Motor neuron (in vitro differentiated cells): ENCODE measurements at regions not wholly inside any gene's neighbourhood (a gene's known extent, or its start where the extent isn't known, plus 50 kb on each side); places are given as distances from the start of the nearest gene placed in this dataset.

Experiments
- ATAC-seq, 8 experiments: fragments of 200-7000 bp; cut with Tn5 transposase; replicated peaks in 6 of 8; 2 replicates each; pipeline ENCODE4 v1.8.0; 2021; ENCODE audit warnings: mild to moderate bottlenecking in 8 of 8, moderate library complexity in 8 of 8
- H3K27ac ChIP-seq, 2 donors: fragments of 250-450 bp; sonication (Bioruptor Pico); 2 replicates each; pipeline ENCODE4 v1.9.0; 2021; ENCODE audit warnings: antibody characterized with exemption in 2 of 2, mild to moderate bottlenecking in 2 of 2, moderate library complexity in 1 of 2
- H3K4me1 ChIP-seq, 2 donors: fragments of 250-450 bp; sonication (Bioruptor Pico); replicated peaks in 1 of 2; 2 replicates each; pipeline ENCODE4 v1.6.1; 2021; ENCODE audit warnings: antibody characterized with exemption in 2 of 2, mild to moderate bottlenecking in 2 of 2, moderate library complexity in 1 of 2
- H3K4me3 ChIP-seq, 5 donors: fragments of 250-450 bp; sonication (Bioruptor Pico); 2 replicates each; pipeline ENCODE4 v1.9.0; 2021; ENCODE audit warnings: antibody characterized with exemption in 5 of 5, mild to moderate bottlenecking in 5 of 5, moderate library complexity in 4 of 5
- WGBS, 10 experiments: fragments of 450-650 bp; shearing (Covaris generic); methylation state at CpG; one replicate each; pipeline ENCODE4 v1.0.0; 2022; 5-methylcytosine and 5-hydroxymethylcytosine counted together
- in situ Hi-C, 9 experiments: fragments of 400-800 bp; cut with MboI; loops; one replicate each; pipeline ENCODE4 v1.15.0; 2021; ENCODE audit warnings: low sequenced_read_pairs in 9 of 9, low pct_unique_long_range_greater_than_20kb in 2 of 9; ENCODE audit not compliant: unreplicated experiment in 9 of 9

DNA sequence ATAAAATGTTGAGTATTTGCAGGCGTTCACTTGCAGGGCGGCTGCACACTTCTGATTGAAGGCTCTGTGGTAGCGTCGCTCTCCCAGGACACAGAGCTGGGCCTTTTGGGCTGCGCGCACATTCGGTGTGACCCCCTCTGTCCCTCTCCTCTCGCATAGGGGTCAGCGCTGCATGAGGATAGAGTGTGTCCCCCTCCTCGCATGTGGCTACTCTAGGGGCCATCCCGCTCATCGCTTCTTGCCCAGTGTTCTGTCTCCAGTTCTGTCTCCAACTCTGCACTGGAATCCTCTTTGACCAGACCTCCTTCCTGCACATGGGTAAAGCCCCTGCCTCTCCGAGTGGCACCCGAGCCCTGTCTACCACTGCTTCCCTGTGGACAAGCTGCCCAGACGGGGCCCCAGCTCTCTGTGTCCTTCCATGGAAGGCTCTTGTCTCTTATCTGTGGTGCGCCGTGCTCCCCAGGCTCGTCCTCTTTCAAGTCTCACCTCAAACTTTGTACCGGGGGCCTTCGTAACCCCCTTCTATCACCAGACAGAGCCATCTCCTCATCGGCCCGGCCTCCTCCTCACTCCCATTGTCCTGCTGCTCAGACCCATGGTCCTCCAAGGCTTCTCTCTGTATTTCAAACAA, 278.0 kb upstream of the HDAC4 start:
- peaks cover 2 to 11% of the 10 kb centered on the region in 2 donors for H3K4me1 ChIP-seq
- in situ Hi-C loops, result no loop called here
- no peak overlapping the region for H3K27ac ChIP-seq
- 55 to 100% (median 76%) methylated on average over 4 to 16 of the region's 22 CpGs; no CpG with 5 or more reads in 2 of the 10 experiments for WGBS, 10 experiments
- no peak overlapping the region for H3K4me3 ChIP-seq
- ATAC-seq, result no peak

DNA sequence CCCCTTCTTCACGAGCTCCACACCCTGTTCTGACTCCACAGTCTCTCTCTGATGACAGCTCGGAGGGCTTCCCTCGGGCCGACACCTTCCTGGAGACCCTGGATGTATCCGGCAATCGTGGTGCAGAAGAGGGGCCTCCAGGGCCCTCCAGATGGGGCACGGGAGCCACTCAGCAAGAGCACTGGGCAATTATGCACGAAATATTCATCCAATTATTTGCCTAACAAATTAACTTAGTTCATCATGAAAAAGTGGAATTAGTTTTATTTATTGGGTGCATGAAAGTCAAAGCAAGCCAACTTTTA, 277.3 kb upstream of the HDAC4 start:
- WGBS, 10 experiments, result 35 to 90% (median 81%) methylated on average over 2 to 8 of the region's 8 CpGs; no CpG with 5 or more reads in 4 of the 10 experiments
- Histone ChIP-seq H3K4me3 (no peak overlapping the region), H3K27ac (no peak overlapping the region), H3K4me1 (peaks cover 2 to 11% of the 10 kb centered on the region in 2 donors)
- in situ Hi-C loops, result no loop called here
- no peak for ATAC-seq

DNA sequence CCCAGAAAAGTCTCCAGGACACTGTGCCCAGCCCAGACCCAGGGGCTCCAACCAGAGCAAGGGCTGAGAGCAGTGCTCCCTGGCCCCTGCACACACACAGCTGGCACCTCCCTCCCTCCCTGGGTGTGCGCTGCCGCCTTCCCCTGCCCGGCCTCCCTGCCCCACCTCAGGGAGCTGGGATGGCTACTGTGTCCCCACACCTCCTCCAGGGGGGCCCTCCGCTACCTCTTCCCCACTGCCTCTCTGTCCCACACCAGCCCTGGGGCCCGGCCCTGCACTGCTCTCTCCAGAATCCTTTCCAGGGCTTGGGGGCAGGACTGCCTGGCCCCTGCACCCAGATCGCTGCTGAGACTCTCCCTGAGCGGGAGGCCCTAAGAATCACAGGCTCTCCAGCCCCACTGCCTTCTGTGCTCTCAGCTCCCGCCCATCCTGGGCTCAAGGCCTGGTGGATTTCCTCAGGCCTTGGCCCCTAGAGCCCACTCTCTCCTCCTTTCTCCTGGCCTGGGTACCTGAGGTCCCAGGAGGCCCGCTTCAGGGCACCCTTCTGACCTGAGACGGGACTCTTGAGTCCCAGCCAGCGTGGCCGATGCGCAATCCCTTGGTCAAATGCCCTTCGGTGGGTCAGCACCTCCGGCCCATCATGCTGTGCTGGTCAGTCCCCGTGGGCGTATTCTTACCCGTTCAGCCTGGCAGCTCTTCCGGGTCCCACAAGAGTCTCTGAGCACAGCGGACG, 276.8 kb upstream of the HDAC4 start:
- in situ Hi-C loops, result no loop called here
- Histone ChIP-seq H3K4me3 (no peak overlapping the region), H3K27ac (no peak overlapping the region), H3K4me1 (peaks cover 2 to 11% of the 10 kb centered on the region in 2 donors)
- ATAC-seq, result peak in 2 of 8 experiments; percentile 11 to 19
- WGBS, 10 experiments, result 75 to 100% (median 92%) methylated on average over 2 to 4 of the region's 21 CpGs; no CpG with 5 or more reads in 7 of the 10 experiments

DNA sequence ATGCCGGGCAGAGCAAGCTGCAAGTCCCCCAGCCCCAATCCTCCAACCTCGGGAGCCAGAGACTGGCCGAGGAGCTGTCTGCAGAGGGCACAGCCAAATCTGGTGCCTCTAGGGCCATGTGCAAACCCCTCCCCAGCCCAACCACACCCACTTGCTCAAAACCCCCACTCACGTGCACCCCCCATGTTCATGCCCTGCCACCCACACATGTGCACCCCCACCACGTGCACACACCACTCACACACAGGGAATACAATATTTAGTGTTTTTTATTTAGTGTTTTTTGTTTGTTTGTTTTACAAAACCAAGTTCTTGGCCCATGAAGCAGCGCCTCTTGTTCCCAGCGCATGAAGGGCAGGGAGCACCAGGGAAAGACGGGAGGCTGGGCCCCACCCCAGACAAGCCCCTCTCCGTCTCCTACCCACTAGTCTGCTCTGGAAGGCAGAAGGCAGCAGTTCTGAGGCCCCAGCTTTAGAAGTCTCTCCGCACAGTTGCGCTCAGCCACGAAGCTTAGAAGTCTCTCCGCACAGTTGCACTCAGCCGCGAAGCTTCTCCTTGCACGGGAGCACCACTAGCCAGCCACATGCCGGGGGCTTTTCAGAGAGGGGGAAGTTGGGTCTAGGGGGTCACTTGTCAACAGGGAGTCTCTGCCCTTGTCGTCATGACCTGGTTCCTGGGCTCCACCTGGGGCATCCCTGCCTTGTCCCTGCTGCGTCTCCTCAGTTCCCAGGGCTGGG, 276.1 kb upstream of the HDAC4 start:
- Histone ChIP-seq H3K27ac (no peak overlapping the region), H3K4me3 (no peak overlapping the region), H3K4me1 (peaks cover 2 to 11% of the 10 kb centered on the region in 2 donors)
- in situ Hi-C loops, result no loop called here
- 77% methylated on average over 7 of the region's 19 CpGs; no CpG with 5 or more reads in 9 of the 10 experiments for WGBS, 10 experiments
- ATAC-seq, result peak in 2 of 8 experiments; percentile 41 to 44

DNA sequence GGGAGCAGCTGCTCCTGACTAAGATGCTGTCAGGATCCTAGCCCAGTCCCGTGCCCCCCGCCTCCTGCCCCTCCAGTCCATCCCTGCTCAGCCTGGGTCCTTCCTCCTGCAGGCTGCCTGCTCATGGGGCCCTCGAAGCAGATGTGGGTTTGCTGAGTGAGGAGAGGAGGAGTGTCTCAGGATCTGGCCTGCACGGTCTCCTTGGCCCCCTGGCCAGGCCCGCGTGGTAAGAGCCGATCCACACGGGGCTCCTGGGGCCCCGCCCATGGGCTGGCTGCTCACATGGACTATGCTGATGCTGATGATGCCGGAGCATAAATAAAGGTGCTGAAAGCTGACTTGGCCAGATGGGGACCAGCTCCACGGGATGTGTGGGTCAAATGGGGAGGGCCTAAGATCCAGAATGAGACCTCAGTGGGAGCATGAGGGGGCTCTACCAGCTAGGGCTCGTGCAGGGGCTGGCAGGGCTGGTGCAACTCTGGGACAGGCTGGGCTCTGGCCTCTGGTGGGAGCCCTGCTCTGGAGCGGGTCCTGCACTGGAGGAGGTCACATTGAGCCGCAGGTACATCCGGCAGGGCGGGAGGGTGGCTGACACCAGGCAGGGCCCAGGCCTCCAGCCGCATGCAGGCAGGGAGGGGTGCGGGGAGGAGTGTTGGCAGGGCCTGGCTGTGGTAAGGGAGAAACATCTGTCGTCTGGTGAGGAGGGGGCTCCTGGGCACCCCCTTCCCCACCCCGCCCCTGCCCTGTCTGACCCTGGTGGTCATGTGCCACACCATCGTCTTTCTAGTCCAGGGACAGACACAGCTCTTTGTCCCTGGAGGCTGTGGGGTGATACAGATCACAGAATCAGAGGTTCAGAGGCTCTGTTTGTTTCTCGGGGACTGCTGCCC, 275.3 kb upstream of the HDAC4 start:
- H3K4me1 ChIP-seq, result peaks cover 2 to 11% of the 10 kb centered on the region in 2 donors
- WGBS, 10 experiments, result 0 to 90% (median 40%) methylated on average over 1 to 8 of the region's 22 CpGs; no CpG with 5 or more reads in 5 of the 10 experiments
- in situ Hi-C loops, result no loop called here
- no peak overlapping the region for H3K4me3 ChIP-seq
- ATAC-seq, result peak in 6 of 8 experiments; percentile 33 to 80 (median 72)
- H3K27ac ChIP-seq, result no peak overlapping the region

DNA sequence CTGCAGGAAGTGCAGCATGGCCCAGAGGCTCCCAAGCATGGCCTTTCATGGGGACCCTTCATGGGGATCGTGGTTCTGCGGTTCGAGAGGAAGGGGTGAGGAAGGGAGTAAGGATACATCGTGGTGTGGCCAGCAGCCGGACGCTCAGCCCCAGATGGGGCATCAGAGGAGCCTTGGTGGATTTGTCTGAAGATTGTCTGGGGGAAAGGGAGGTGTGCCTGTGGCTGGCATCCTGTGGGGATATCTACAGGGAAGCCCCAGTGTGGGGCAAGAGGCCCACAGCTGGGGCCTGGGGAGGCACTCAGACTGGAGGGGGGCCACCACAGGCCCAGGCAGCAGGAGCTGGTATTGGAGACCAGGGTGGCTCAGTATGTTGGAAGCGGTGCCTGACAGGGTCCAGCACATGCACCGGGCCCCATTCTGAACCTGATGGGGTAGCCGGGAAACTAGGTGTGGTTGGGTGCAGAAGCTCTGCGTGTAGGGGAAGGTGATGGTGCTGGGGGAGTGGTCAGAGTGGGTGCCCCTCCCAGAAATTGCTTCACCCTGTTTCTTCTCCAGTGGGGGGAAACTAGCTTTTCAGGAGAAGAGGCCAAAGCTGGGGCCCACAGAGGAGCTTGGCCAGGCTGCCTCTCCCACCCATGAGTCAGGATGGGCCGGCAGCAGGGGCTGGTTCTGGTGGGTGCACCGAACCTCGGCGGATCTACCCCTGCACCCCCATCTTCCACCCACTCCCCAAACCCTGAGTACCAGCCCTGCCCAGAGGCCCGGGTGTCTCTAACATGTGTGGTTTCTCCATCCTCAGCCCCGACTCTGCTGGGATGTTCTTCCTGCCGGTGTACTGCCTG, 274.4 kb upstream of the HDAC4 start:
- H3K4me1 ChIP-seq, result peaks cover 2 to 11% of the 10 kb centered on the region in 2 donors
- no peak for ATAC-seq
- WGBS, 10 experiments, result 90% methylated on average over 2 of the region's 17 CpGs; no CpG with 5 or more reads in 9 of the 10 experiments
- no peak overlapping the region for H3K4me3 ChIP-seq
- in situ Hi-C loops, result no loop called here
- no peak overlapping the region for H3K27ac ChIP-seq

DNA sequence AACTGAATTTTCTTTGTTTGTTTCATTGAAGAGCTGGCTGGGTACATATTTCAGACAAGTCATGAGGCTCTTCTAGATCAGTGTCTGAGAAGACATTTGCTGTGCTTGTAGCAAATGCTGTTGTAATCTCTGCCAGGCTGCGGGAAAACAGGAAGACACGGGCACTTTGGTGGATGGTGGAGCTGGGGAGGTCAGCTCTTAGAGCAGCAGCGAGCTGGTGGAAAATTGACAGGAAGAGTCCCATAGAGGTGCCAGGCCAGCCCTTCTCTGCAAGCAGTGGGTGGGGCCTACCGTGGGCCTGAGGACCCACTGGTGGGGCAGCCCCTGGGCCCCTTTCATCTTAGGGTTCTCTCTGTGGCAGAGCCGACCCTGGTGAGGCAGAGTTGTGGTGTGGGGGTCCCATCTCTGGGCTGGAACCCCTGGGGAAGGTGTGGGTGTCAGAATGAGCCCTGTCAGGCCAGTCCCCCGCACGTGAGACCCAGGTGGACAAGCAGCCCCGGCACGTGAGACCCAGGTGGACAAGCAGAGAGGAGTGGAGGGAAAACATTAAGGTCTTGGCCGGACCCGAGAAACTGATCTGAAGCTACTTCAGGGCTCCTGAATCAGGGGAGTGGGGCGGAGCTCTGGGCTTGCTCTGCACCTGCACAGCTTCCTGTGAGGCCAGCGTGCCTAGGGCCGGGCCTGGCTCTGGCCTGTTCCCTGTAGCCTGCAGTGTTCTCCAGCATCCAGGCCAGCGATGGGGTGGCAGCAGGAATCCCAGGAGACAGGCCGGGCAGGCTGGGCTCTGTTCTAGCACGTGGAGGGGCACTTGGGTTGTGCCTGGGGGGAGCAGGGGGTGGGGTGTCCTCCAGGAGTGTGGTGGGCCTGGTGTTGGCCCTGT, 273.5 kb upstream of the HDAC4 start:
- Histone ChIP-seq H3K4me1 (peaks cover 7 to 14% of the 10 kb centered on the region in 2 donors), H3K4me3 (no peak overlapping the region), H3K27ac (no peak overlapping the region)
- no peak for ATAC-seq
- in situ Hi-C loops, result no loop called here
- 18 to 100% (median 88%) methylated on average over 1 to 3 of the region's 17 CpGs; no CpG with 5 or more reads in 5 of the 10 experiments for WGBS, 10 experiments

DNA sequence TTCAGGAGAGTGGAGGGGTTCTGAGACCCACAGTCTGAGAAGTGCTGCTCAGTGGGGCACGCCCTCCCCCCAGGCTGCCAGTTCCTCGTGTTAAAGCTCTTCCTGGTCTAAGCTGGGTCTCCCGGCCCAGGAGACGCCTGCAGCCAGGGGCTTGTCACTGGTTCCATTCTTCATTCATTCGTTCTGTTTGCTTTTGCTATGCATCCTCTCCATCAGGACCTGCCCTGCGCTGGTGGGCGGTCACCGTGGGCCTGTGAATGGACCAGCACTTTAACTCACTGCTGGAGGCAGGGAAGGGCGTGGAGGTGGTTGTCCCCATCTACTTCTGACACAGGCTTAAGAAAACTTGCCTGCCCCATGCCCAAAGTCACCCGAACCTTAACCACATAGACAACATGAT, 272.8 kb upstream of the HDAC4 start:
- H3K4me3 ChIP-seq, result no peak overlapping the region
- peak in 1 of 8 experiments; percentile 29 for ATAC-seq
- H3K4me1 ChIP-seq, result peaks cover 9 to 14% of the 10 kb centered on the region in 2 donors
- in situ Hi-C loops, result no loop called here
- WGBS, 10 experiments, result 40 to 83% (median 71%) methylated on average over 3 to 4 of the region's 10 CpGs; no CpG with 5 or more reads in 5 of the 10 experiments
- H3K27ac ChIP-seq, result no peak overlapping the region

DNA sequence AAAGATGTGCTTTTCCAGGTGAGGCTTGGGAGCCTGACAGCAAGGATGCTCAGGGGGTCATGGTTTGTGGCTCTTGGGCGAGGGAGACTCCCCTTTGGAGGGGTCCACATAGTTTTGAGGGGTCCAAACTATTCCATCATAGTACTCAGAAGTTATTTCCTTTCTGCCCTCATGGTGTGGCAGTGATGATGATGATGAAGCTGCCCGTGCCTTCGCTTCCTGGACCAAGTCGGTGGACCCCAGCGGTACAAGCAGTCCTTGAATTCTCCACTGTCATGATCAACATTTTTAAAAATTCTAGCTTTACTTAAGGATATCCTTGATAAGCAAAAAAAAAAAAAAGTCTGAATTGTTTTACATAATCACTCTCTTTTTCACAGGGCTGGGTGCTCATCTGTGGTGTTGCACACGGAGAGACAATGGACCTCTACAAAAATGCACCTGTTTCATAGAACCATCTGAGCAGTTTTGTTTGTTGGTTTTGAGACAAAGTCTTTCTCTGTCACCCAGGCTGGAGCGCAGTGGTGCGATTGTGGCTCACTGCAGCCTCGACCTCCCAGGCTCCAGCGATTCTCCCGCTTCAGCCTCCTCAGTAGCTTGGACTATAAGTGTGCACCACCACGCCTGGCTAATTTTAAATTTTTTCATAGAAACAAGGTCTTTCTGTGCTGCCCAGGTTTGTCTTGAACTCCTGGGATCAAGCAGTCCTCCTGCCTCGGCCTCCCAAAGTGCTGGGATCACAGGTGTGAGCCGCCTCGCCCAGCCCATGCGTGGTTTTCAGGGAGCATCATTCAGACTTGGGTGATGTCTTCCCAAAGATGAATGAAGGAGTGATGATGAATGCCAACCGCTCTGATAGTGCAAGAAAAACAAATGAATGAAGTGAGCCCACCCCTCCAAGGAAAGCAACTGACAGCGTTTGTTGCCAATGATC, 271.4 kb upstream of the HDAC4 start:
- WGBS, 10 experiments, result 26 to 95% (median 80%) methylated on average over 1 to 11 of the region's 18 CpGs; no CpG with 5 or more reads in 1 of the 10 experiments
- in situ Hi-C loops, result no loop called here

DNA sequence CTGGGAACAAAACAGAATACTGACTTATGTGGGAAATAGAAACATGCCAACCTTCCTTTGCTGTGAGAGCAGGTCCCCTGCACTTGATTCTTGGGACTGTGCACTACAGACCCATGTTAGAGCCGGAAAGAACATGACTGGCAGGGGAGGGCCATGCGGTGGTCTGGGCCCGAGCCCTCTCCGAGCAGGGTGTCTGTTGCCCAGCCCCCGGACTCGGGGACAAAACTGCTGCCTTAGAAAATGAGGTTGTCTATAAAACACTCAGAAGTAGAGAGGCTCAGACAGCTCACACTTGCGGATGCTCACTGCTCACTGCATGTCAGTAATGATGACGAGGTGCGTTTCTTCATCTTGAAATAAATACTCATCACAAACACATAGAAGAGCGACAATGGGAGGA, 270.7 kb upstream of the HDAC4 start:
- in situ Hi-C loops, result no loop called here
- Histone ChIP-seq H3K4me1 (peaks cover 7 to 11% of the 10 kb centered on the region in 2 donors), H3K27ac (no peak overlapping the region), H3K4me3 (no peak overlapping the region)
- WGBS, 10 experiments, result 53 to 100% (median 82%) methylated on average over 1 to 10 of the region's 10 CpGs; no CpG with 5 or more reads in 4 of the 10 experiments
- no peak for ATAC-seq

More for the DNA sequence above, 271.4 kb upstream of the HDAC4 start:
- no peak overlapping the region for H3K27ac ChIP-seq
- H3K4me3 ChIP-seq, result no peak overlapping the region
- peaks cover 9 to 14% of the 10 kb centered on the region in 2 donors for H3K4me1 ChIP-seq
- no peak for ATAC-seq
